ENCODE measurements at regions not wholly inside any gene's neighbourhood (a gene's known extent, or its start where the extent isn't known, plus 50 kb on each side); places are given as distances from the start of the nearest gene placed in this dataset.

GRCh38 chr7:155365146-155365874, 67.6 kb downstream of the INSIG1 start:
- no peak for TF ChIP-seq CTCF (IDR thresholded peaks at IDR 0.05; ENCODE audit: control extremely low read depth, extremely low read depth)
- H3K9me3 ChIP-seq (ENCODE audit: control insufficient read depth in 4 of 4, insufficient read depth in 3 of 4, low read length in 3 of 4), result peaks cover 0 to 4% (median 0%) of the 10 kb centered on the region in 4 donors
- H3K4me1 ChIP-seq (ENCODE audit: control insufficient read depth in 5 of 5, insufficient read depth in 5 of 5, low read length in 5 of 5), result no peaks in the 10 kb centered on the region
- no peak overlapping the region for H3K4me3 ChIP-seq
- no peak overlapping the region for H3K9ac ChIP-seq (ENCODE audit: insufficient read depth in 1 of 2, low read length in 2 of 2)
- WGBS, 2 donors, result 74 to 84% methylated on average over 12 of the region's 12 CpGs
- ATAC-seq (ENCODE audit: insufficient read depth, low FRiP score), result no peak
- peaks cover 4 to 56% (median 42%) of the 10 kb centered on the region in 3 donors for H3K27me3 ChIP-seq (ENCODE audit: control insufficient read depth in 3 of 3, insufficient read depth in 3 of 3, low read length in 2 of 3)
- H3K36me3 ChIP-seq (ENCODE audit: control insufficient read depth in 4 of 4, insufficient read depth in 4 of 4, low read length in 4 of 4), result no peaks in the 10 kb centered on the region
- H3K27ac ChIP-seq (ENCODE audit: low read depth in 1 of 2, low read length in 1 of 2), result no peak overlapping the region
- DNase-seq, result no peak

GRCh38 chr7:155368894-155369600, 71.4 kb downstream of the INSIG1 start:
- Histone ChIP-seq H3K9ac (ENCODE audit: insufficient read depth in 1 of 2, low read length in 2 of 2) (no peak overlapping the region), H3K27me3 (ENCODE audit: control insufficient read depth in 3 of 3, insufficient read depth in 3 of 3, low read length in 2 of 3) (peaks cover 7 to 72% (median 57%) of the 10 kb centered on the region in 3 donors)
- DNase-seq, result no peak

GRCh38 chr7:155369766-155370165, 72.1 kb downstream of the INSIG1 start:
- TF ChIP-seq CTCF (IDR thresholded peaks at IDR 0.05; ENCODE audit: control extremely low read depth, extremely low read depth), result no peak
- ATAC-seq (ENCODE audit: insufficient read depth, low FRiP score), result no peak
- Histone ChIP-seq H3K9me3 (ENCODE audit: control insufficient read depth in 4 of 4, insufficient read depth in 3 of 4, low read length in 3 of 4) (peaks cover 0 to 4% (median 0%) of the 10 kb centered on the region in 4 donors), H3K4me1 (ENCODE audit: control insufficient read depth in 5 of 5, insufficient read depth in 5 of 5, low read length in 5 of 5) (peaks cover 0 to 15% (median 3%) of the 10 kb centered on the region in 5 donors), H3K36me3 (ENCODE audit: control insufficient read depth in 4 of 4, insufficient read depth in 4 of 4, low read length in 4 of 4) (no peaks in the 10 kb centered on the region), H3K9ac (ENCODE audit: insufficient read depth in 1 of 2, low read length in 2 of 2) (no peak overlapping the region), H3K4me3 (no peak overlapping the region), H3K27ac (ENCODE audit: low read depth in 1 of 2, low read length in 1 of 2) (no peak overlapping the region), H3K27me3 (ENCODE audit: control insufficient read depth in 3 of 3, insufficient read depth in 3 of 3, low read length in 2 of 3) (peaks cover 7 to 69% (median 55%) of the 10 kb centered on the region in 3 donors)
- 39 to 59% methylated on average over 15 of the region's 15 CpGs for WGBS, 2 donors
- no peak for DNase-seq

More at GRCh38 chr7:155368894-155369600, 71.4 kb downstream of the INSIG1 start:
- Histone ChIP-seq H3K27ac (ENCODE audit: low read depth in 1 of 2, low read length in 1 of 2) (no peak overlapping the region), H3K4me3 (no peak overlapping the region), H3K36me3 (ENCODE audit: control insufficient read depth in 4 of 4, insufficient read depth in 4 of 4, low read length in 4 of 4) (no peaks in the 10 kb centered on the region), H3K4me1 (ENCODE audit: control insufficient read depth in 5 of 5, insufficient read depth in 5 of 5, low read length in 5 of 5) (peaks cover 0 to 10% (median 0%) of the 10 kb centered on the region in 5 donors), H3K9me3 (ENCODE audit: control insufficient read depth in 4 of 4, insufficient read depth in 3 of 4, low read length in 3 of 4) (peaks cover 0 to 4% (median 0%) of the 10 kb centered on the region in 4 donors)
- no peak for ATAC-seq (ENCODE audit: insufficient read depth, low FRiP score)
- no peak for TF ChIP-seq CTCF (IDR thresholded peaks at IDR 0.05; ENCODE audit: control extremely low read depth, extremely low read depth)
- 79 to 82% methylated on average over 7 of the region's 7 CpGs for WGBS, 2 donors

Measured in lung (tissue), 11 donors.